Progenitor cell of endocrine pancreas (in vitro differentiated cells): ENCODE measurements at regions not wholly inside any gene's neighbourhood (a gene's known extent, or its start where the extent isn't known, plus 50 kb on each side); places are given as distances from the start of the nearest gene placed in this dataset.

Experiments used
- DNase-seq: peaks from one replicate; pipeline ENCODE4 v3.0.0; 2021; ENCODE audit warnings: low spot score; ENCODE audit not compliant: unreplicated experiment
- H3K27ac Mint-ChIP-seq: 2 replicates; pipeline ENCODE4 v1.8.0; 2021; ENCODE audit warnings: mild to moderate bottlenecking, moderate library complexity, mixed read lengths
- H3K27me3 Mint-ChIP-seq: 2 replicates; pipeline ENCODE4 v1.8.0; 2021; ENCODE audit warnings: mixed read lengths
- H3K36me3 Mint-ChIP-seq: 2 replicates; pipeline ENCODE4 v1.8.0; 2022; ENCODE audit warnings: mixed read lengths; ENCODE audit not compliant: insufficient read depth
- H3K4me1 Mint-ChIP-seq: 2 replicates; pipeline ENCODE4 v1.8.0; 2021; ENCODE audit warnings: low read depth, mixed read lengths
- H3K4me3 Mint-ChIP-seq: 2 replicates; pipeline ENCODE4 v1.8.0; 2021; ENCODE audit warnings: low read depth, mild to moderate bottlenecking, moderate library complexity, mixed read lengths
- H3K9me3 Mint-ChIP-seq: 2 replicates; pipeline ENCODE4 v1.8.0; 2021; ENCODE audit warnings: low read depth, mixed read lengths
- TF ChIP-seq, protein P1 (sequence below): fragments of 200-600 bp; sonication (generic); IDR thresholded peaks from one replicate; pipeline ENCODE4 v1.5.0; 2021; ENCODE audit warnings: antibody characterized with exemption, mild to moderate bottlenecking; ENCODE audit not compliant: unreplicated experiment

DNA sequence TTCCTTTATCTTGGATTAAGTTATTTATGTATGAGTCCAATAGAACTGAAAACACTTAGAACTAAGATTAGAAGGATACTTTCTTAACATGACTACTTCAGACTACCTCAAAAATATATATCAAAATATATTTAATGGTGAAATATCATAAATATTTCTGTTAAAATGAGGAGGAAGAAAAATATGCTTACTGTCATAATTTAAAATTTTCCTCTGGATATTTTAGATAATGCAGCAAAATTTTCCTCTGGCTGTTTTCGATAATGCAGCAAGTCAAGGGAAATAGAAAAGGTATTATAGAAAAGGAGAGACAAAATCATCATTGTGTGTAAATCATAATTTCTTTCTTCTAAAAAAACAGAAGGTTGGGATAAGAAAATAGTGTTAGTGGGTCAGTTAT lies 263.3 kb downstream of the HS3ST3A1 start:
- TF ChIP-seq, protein P1, sequence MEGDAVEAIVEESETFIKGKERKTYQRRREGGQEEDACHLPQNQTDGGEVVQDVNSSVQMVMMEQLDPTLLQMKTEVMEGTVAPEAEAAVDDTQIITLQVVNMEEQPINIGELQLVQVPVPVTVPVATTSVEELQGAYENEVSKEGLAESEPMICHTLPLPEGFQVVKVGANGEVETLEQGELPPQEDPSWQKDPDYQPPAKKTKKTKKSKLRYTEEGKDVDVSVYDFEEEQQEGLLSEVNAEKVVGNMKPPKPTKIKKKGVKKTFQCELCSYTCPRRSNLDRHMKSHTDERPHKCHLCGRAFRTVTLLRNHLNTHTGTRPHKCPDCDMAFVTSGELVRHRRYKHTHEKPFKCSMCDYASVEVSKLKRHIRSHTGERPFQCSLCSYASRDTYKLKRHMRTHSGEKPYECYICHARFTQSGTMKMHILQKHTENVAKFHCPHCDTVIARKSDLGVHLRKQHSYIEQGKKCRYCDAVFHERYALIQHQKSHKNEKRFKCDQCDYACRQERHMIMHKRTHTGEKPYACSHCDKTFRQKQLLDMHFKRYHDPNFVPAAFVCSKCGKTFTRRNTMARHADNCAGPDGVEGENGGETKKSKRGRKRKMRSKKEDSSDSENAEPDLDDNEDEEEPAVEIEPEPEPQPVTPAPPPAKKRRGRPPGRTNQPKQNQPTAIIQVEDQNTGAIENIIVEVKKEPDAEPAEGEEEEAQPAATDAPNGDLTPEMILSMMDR: no peak
- DNase-seq: no peak
- Mint-ChIP-seq H3K9me3 (peaks cover 3% of the 10 kb centered on the region), H3K4me3 (peak overlapping the region; percentile 63), H3K36me3 (no peaks in the 10 kb centered on the region), H3K27ac (no peak overlapping the region), H3K4me1 (peaks cover 11% of the 10 kb centered on the region), H3K27me3 (no peaks in the 10 kb centered on the region)

DNA sequence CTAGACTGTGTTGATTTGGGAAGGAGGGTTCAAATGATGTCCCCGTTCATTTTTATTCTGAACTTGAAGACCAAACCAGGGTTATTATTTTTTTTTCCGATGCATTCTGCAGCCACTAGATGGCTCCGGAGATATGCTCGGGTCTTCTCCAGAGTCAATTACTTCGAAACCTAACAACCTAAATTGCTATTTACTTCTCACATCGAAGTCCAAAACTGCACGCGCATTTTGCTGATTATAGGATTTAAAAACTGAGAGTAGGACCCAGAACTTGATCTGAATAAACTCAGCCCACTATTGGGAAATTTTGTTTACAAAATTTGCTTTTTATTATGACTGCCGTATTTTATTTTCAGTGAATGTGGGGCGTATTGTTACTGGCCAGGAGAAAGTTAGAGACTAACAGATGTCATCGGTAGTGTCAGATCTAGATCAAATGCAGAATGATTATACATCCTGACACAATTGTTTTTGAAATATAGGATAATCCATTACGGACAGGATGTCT lies 263.8 kb downstream of the HS3ST3A1 start:
- H3K36me3 Mint-ChIP-seq: no peaks in the 10 kb centered on the region
- peaks cover 3% of the 10 kb centered on the region for H3K9me3 Mint-ChIP-seq
- TF ChIP-seq, protein P1: peak; percentile 76
- no peak for DNase-seq
- H3K27ac Mint-ChIP-seq: no peak overlapping the region
- peak overlapping the region; percentile 63 for H3K4me3 Mint-ChIP-seq
- H3K27me3 Mint-ChIP-seq: no peaks in the 10 kb centered on the region
- H3K4me1 Mint-ChIP-seq: peaks cover 13% of the 10 kb centered on the region

DNA sequence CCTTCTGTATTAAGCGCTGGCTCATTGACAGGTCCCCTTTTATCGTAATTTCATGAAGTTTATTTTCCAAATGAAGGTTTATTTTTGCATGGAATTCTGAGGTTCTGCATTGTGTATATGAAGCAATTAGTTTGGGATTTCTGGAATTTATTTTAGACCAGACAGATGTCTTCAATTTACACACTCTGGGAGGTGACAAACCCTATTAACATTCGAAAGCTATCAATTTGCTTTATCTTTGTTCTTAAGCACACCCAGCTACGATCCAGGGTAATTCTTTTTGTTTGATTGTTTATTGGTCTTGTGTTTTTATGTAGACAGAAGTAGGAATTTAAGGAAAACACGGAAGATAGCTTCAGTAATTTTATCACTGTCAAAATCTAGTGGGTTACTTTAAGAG lies 264.6 kb downstream of the HS3ST3A1 start:
- Mint-ChIP-seq H3K9me3 (peaks cover 7% of the 10 kb centered on the region), H3K27me3 (no peaks in the 10 kb centered on the region), H3K4me3 (no peak overlapping the region), H3K4me1 (peaks cover 13% of the 10 kb centered on the region), H3K27ac (no peak overlapping the region), H3K36me3 (no peaks in the 10 kb centered on the region)
- no peak for DNase-seq
- TF ChIP-seq, protein P1: no peak

- no peak for DNase-seq
- Mint-ChIP-seq H3K4me3 (no peak overlapping the region), H3K27me3 (no peaks in the 10 kb centered on the region), H3K27ac (no peak overlapping the region), H3K9me3 (peaks cover 8% of the 10 kb centered on the region), H3K4me1 (peaks cover 13% of the 10 kb centered on the region), H3K36me3 (no peaks in the 10 kb centered on the region)
- TF ChIP-seq, protein P1: no peak
These were observed 267.4 kb downstream of the HS3ST3A1 start for GRCh38 chr17:13334374-13334773.

DNA sequence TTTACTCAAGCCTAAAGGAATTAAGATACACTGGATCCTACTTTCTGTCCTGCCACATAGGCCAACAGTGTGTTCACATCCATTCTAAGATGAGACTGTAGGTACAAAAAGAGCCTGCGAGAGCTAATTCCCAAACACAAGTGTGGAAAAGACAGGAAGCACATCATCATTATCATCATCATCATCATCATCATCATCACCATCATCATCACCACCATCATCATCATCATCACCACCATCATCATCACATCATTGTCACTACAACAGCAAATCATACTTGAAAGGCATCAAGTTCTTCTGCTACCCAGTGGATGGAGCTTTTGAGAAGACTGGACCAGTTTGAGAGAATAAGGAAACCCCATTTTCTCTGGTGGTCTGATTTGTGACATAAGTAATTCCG lies 268.1 kb downstream of the HS3ST3A1 start:
- Mint-ChIP-seq H3K27me3 (no peaks in the 10 kb centered on the region), H3K36me3 (no peaks in the 10 kb centered on the region), H3K27ac (no peak overlapping the region), H3K4me1 (peaks cover 13% of the 10 kb centered on the region), H3K9me3 (peaks cover 8% of the 10 kb centered on the region), H3K4me3 (no peak overlapping the region)
- no peak for DNase-seq
- TF ChIP-seq, protein P1: no peak
